ENCODE measurements at regions not wholly inside any gene's neighbourhood (a gene's known extent, or its start where the extent isn't known, plus 50 kb on each side); places are given as distances from the start of the nearest gene placed in this dataset.

- no peak for TF ChIP-seq ZNF26 (tag by site-specific recombination; IDR thresholded peaks at IDR 0.05)
- TF ChIP-seq, protein P1, sequence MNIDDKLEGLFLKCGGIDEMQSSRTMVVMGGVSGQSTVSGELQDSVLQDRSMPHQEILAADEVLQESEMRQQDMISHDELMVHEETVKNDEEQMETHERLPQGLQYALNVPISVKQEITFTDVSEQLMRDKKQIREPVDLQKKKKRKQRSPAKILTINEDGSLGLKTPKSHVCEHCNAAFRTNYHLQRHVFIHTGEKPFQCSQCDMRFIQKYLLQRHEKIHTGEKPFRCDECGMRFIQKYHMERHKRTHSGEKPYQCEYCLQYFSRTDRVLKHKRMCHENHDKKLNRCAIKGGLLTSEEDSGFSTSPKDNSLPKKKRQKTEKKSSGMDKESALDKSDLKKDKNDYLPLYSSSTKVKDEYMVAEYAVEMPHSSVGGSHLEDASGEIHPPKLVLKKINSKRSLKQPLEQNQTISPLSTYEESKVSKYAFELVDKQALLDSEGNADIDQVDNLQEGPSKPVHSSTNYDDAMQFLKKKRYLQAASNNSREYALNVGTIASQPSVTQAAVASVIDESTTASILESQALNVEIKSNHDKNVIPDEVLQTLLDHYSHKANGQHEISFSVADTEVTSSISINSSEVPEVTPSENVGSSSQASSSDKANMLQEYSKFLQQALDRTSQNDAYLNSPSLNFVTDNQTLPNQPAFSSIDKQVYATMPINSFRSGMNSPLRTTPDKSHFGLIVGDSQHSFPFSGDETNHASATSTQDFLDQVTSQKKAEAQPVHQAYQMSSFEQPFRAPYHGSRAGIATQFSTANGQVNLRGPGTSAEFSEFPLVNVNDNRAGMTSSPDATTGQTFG (tag by site-specific recombination; IDR thresholded peaks at IDR 0.05; ENCODE audit: borderline replicate concordance): no peak
- no peak for TF ChIP-seq ZNF24 (tag by site-specific recombination; IDR thresholded peaks at IDR 0.05)
- TF ChIP-seq ZSCAN23 (tag by site-specific recombination; IDR thresholded peaks at IDR 0.05): no peak
- TF ChIP-seq ZBTB8A (tag by site-specific recombination; IDR thresholded peaks at IDR 0.05): no peak
- no peak for TF ChIP-seq ZNF785 (tag by site-specific recombination; IDR thresholded peaks at IDR 0.05)
- TF ChIP-seq ZSCAN16 (tag by site-specific recombination; IDR thresholded peaks at IDR 0.05): no peak
- TF ChIP-seq, protein P2, sequence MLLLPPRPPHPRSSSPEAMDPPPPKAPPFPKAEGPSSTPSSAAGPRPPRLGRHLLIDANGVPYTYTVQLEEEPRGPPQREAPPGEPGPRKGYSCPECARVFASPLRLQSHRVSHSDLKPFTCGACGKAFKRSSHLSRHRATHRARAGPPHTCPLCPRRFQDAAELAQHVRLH (tag by site-specific recombination; IDR thresholded peaks at IDR 0.05): no peak
Observed at GRCh38 chr2:204343685-204344084, 201.6 kb upstream of the PARD3B start (continued).

DNA sequence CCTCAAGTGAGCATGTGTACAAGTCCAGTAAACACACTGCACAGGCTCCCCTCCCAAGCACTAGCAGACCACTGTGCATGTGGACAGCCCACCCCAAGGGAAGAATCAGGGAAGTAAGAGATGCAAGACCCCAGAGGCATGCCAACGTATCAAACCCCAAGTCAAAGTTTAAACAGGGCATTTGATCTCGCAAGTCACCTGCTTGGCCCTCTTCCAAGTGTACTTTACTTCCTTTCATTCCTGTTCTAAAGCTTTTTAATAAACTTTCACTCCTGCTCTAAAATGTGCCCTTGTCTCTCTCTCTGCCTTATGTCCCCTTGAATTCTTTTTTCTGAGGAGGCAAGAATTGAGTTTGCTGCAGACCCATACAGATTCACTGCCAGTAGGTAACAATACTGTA, 201.2 kb upstream of the PARD3B start:
- Histone ChIP-seq H3K9me3 (ENCODE audit: control insufficient read depth, insufficient read depth, low read depth, low read length) (no peaks in the 10 kb centered on the region), H3K36me3 (ENCODE audit: control insufficient read depth in 2 of 2, insufficient read depth in 1 of 2, low read length in 2 of 2) (no peaks in the 10 kb centered on the region), H3K4me3 (ENCODE audit: low read depth, low read length) (no peak overlapping the region), H3K27ac (ENCODE audit: extremely low read depth, low read depth, low read length) (no peak overlapping the region), H3K4me1 (ENCODE audit: control insufficient read depth, insufficient read depth, low read length) (no peaks in the 10 kb centered on the region)
- no peak for TF ChIP-seq ZNF48 (tag by site-specific recombination; IDR thresholded peaks at IDR 0.05)
- no peak for TF ChIP-seq ZNF302 (tag by site-specific recombination; IDR thresholded peaks at IDR 0.05; ENCODE audit: low read depth)
- no peak for TF ChIP-seq KLF10 (tag by site-specific recombination; IDR thresholded peaks at IDR 0.05)
- TF ChIP-seq ZNF624 (tag by site-specific recombination; IDR thresholded peaks at IDR 0.05): no peak
- no peak for TF ChIP-seq ZNF658 (tag by site-specific recombination; IDR thresholded peaks at IDR 0.05)
- TF ChIP-seq ZNF654 (tag by site-specific recombination; IDR thresholded peaks at IDR 0.05; ENCODE audit: low read depth): no peak
- TF ChIP-seq ZNF488 (tag by site-specific recombination; IDR thresholded peaks at IDR 0.05): no peak
- TF ChIP-seq HOXC10 (CRISPR knock-in tag; IDR thresholded peaks at IDR 0.05): no peak
- no peak for TF ChIP-seq ZNF202 (tag by site-specific recombination; IDR thresholded peaks at IDR 0.05; ENCODE audit: borderline replicate concordance)
- TF ChIP-seq YY2 (tag by site-specific recombination; IDR thresholded peaks at IDR 0.05): no peak
- TF ChIP-seq ZNF701 (tag by site-specific recombination; IDR thresholded peaks at IDR 0.05): no peak
- ChIA-PET POLR2A (no interaction called here), CTCF (no interaction called here)

- Histone ChIP-seq H3K36me3 (ENCODE audit: control insufficient read depth in 2 of 2, insufficient read depth in 1 of 2, low read length in 2 of 2) (no peaks in the 10 kb centered on the region), H3K9me3 (ENCODE audit: control insufficient read depth, insufficient read depth, low read depth, low read length) (no peaks in the 10 kb centered on the region), H3K27ac (ENCODE audit: extremely low read depth, low read depth, low read length) (no peak overlapping the region), H3K4me1 (ENCODE audit: control insufficient read depth, insufficient read depth, low read length) (no peaks in the 10 kb centered on the region), H3K4me3 (ENCODE audit: low read depth, low read length) (no peak overlapping the region)
- POLR2A ChIA-PET: no interaction called here
- no peak for TF ChIP-seq KLF8 (tag by site-specific recombination; IDR thresholded peaks at IDR 0.05)
- TF ChIP-seq ZNF707 (tag by site-specific recombination; IDR thresholded peaks at IDR 0.05): no peak
- no peak for TF ChIP-seq ZNF658 (tag by site-specific recombination; IDR thresholded peaks at IDR 0.05)
- TF ChIP-seq INSM2 (tag by site-specific recombination; IDR thresholded peaks at IDR 0.05): no peak
- TF ChIP-seq ZNF521 (tag by site-specific recombination; IDR thresholded peaks at IDR 0.05): no peak
- TF ChIP-seq, protein P3, sequence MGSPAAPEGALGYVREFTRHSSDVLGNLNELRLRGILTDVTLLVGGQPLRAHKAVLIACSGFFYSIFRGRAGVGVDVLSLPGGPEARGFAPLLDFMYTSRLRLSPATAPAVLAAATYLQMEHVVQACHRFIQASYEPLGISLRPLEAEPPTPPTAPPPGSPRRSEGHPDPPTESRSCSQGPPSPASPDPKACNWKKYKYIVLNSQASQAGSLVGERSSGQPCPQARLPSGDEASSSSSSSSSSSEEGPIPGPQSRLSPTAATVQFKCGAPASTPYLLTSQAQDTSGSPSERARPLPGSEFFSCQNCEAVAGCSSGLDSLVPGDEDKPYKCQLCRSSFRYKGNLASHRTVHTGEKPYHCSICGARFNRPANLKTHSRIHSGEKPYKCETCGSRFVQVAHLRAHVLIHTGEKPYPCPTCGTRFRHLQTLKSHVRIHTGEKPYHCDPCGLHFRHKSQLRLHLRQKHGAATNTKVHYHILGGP (tag by site-specific recombination; IDR thresholded peaks at IDR 0.05): no peak
- CTCF ChIA-PET: no interaction called here
Observed at GRCh38 chr2:204346906-204347305, 198.4 kb upstream of the PARD3B start.

Measured in HEK293 (cell line).